Heart left ventricle (tissue), 16 donors: ENCODE measurements at regions not wholly inside any gene's neighbourhood (a gene's known extent, or its start where the extent isn't known, plus 50 kb on each side); places are given as distances from the start of the nearest gene placed in this dataset.
"Not testable (repeated sequence)": the region's sequence is repeated elsewhere in the genome, so short reads cannot be mapped to it uniquely, and the experiment has no call there.

Experiments
- ATAC-seq, 4 donors: fragments of 200-7000 bp; cut with Tn5 transposase; one replicate each; pipeline ENCODE4 v1.9.1; 2020 to 2022; ENCODE audit warnings: moderate library complexity in 4 of 4, mild to moderate bottlenecking in 3 of 4, moderate number of reproducible peaks in 1 of 4
- DNase-seq, 5 donors: peaks; one replicate each; pipeline ENCODE4 v3.0.0-alpha.2; 2020
- H3K27ac ChIP-seq, 12 donors: fragments of 200-600 bp; sonication (generic) in 4 of 12; one replicate each; pipeline versions ENCODE4 v1.5.0 to v1.8.0; 2016 to 2022; ENCODE audit warnings: mild to moderate bottlenecking in 2 of 12
- H3K27me3 ChIP-seq, 9 donors: fragments of 200-600 bp; sonication (generic) in 2 of 9; one replicate each; pipeline versions ENCODE4 v1.5.1 to v1.8.0; 2016 to 2022; ENCODE audit warnings: mild to moderate bottlenecking in 3 of 9
- H3K36me3 ChIP-seq, 9 donors: fragments of 200-600 bp; sonication (generic) in 2 of 9; one replicate each; pipeline versions ENCODE4 v1.5.0 to v1.8.0; 2018 to 2022; ENCODE audit warnings: mild to moderate bottlenecking in 2 of 9
- H3K4me1 ChIP-seq, 12 donors: fragments of 200-600 bp; sonication (generic) in 4 of 12; one replicate each; pipeline versions ENCODE4 v1.5.0 to v1.8.0; 2016 to 2022; ENCODE audit warnings: mild to moderate bottlenecking in 3 of 12
- H3K4me3 ChIP-seq, 12 donors: fragments of 200-600 bp; sonication (generic) in 4 of 12; one replicate each; pipeline versions ENCODE4 v1.5.0 to v1.8.0; 2017 to 2022; ENCODE audit warnings: mild to moderate bottlenecking in 9 of 12, moderate library complexity in 4 of 12
- H3K9me3 ChIP-seq, 12 donors: fragments of 200-600 bp; sonication (generic) in 4 of 12; one replicate each; pipeline versions ENCODE4 v1.5.0 to v1.8.0; 2016 to 2022; ENCODE audit warnings: mild to moderate bottlenecking in 1 of 12
- POLR2A ChIP-seq, 2 donors: fragments of 450-650 bp; IDR thresholded peaks; one replicate each; pipeline ENCODE4 v1.6.1; 2017; ENCODE audit warnings: antibody characterized with exemption in 2 of 2, mild to moderate bottlenecking in 2 of 2, moderate library complexity in 2 of 2
- WGBS, 4 donors: extraction: QIAGEN DNeasy Blood & Tissue Kit in 2 of 4; methylation state at CpG; one replicate each; pipeline versions ENCODE4 v1.1.5 to v1.1.7; 2013 to 2018; 5-methylcytosine and 5-hydroxymethylcytosine counted together
- intact Hi-C, 10 donors: fragments of 100-400 bp; cut with DNase I; formaldehyde crosslinking; loops; one replicate each; pipeline versions ENCODE4 v1.11.1 to v1.14.2; 2022
- TF ChIP-seq, protein P1 (sequence below), 12 donors: fragments of 200-600 bp; sonication (generic) in 4 of 12; IDR thresholded peaks; one replicate each; pipeline versions ENCODE4 v1.5.0 to v1.8.0; 2018 to 2022; ENCODE audit warnings: antibody characterized with exemption in 12 of 12, mild to moderate bottlenecking in 5 of 12
- donor health status: ischemic (EF 13 %, LVEDD 7.1; RV severe dilation, severe dysfunction).
- donor health status: healthy with polysubstance abuse.
- donor health status: DM: no; HTN: yes; CAD: no.
- donor health status: DM: no; HTN: no; CAD: no.
- donor health status: ischemic (EF 25% LVEDD 6.9; RV normal size, moderate dysfunction).
- donor health status: ischemic (EF 25% LVEDD 5.7; RV mildly dilated, moderate dysfunction).
- donor health status: healthy.
- donor health status: DM: yes; HTN: yes; CAD: no.
- donor health status: ischemic (EF 35%, LVEDD 5.7; RV mildly dilated, moderate dysfunction).
- donor health status: nonischemic (EF 11% LVEDD 7.7; RV severe dilation, severe dysfunction).
- donor health status: DM: yes; HTN: yes; CAD: no.
- donor health status: PGD.
- donor health status: ischemic (EF 29% LVEDD 5.4; RV normal size, mild dysfunction).
- donor health status: nonischemic (EF 23%, LVEDD 6.1; RV moderate dilation, normal function).

DNA sequence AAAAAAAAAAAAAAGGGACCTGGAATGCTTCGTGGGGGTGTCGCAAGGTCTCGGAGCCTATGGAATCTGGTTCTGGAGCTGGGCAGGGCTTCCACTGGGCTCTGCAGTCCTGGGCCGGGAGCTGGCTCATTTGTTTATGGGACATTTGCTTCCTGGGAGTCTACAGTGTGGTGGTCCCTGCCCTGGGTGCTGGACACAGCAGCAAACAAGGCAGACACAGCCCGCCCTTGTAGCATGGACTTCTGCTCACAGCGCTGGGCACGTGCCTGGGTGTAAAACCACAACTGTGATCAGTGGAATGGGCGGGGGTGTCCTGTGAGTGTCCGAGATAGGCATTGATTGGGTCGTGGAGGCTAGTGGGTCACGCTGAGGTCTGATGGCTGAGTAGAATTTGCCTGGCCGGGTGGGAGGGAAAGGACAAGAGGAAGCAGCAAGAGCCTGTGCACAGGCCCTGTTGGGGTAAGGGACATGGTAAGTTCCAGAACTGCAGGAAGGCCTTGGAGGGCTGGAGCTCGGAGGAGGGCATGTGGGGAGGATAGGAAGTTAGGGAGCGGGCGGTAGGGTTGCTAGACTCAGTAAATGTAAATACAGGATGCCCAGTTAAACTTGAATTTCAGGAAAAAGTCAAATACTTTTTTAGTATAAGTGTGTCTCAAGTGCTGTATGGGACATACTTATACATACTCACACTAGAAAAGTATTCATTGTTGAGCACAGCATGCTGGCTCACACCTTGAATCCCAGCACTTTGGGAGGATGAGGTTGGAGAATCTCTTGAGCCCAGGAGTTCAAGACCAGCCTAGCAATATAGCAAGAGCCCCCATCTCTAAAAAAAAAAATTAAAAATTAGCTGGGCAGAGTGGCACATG is 61.3 kb upstream of the PMEPA1 start:
- H3K36me3 ChIP-seq, result no peaks in the 10 kb centered on the region
- peaks cover 0 to 8% (median 0%) of the 10 kb centered on the region in 12 donors for H3K9me3 ChIP-seq
- no peak for TF ChIP-seq POLR2A (IDR thresholded peaks at IDR 0.05)
- TF ChIP-seq, protein P1, sequence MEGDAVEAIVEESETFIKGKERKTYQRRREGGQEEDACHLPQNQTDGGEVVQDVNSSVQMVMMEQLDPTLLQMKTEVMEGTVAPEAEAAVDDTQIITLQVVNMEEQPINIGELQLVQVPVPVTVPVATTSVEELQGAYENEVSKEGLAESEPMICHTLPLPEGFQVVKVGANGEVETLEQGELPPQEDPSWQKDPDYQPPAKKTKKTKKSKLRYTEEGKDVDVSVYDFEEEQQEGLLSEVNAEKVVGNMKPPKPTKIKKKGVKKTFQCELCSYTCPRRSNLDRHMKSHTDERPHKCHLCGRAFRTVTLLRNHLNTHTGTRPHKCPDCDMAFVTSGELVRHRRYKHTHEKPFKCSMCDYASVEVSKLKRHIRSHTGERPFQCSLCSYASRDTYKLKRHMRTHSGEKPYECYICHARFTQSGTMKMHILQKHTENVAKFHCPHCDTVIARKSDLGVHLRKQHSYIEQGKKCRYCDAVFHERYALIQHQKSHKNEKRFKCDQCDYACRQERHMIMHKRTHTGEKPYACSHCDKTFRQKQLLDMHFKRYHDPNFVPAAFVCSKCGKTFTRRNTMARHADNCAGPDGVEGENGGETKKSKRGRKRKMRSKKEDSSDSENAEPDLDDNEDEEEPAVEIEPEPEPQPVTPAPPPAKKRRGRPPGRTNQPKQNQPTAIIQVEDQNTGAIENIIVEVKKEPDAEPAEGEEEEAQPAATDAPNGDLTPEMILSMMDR (IDR thresholded peaks at IDR 0.05), result no peak
- peaks cover 0 to 3% (median 0%) of the 10 kb centered on the region in 9 donors for H3K27me3 ChIP-seq
- peaks cover 0 to 4% (median 0%) of the 10 kb centered on the region in 12 donors for H3K4me1 ChIP-seq
- H3K4me3 ChIP-seq, result no peak overlapping the region
- H3K27ac ChIP-seq, result no peak overlapping the region
- ATAC-seq (no peak), DNase-seq (no peak)
- intact Hi-C loops, result no loop called here
- WGBS, 4 donors, result 89 to 90% (median 90%) methylated on average over 15 of the region's 15 CpGs

DNA sequence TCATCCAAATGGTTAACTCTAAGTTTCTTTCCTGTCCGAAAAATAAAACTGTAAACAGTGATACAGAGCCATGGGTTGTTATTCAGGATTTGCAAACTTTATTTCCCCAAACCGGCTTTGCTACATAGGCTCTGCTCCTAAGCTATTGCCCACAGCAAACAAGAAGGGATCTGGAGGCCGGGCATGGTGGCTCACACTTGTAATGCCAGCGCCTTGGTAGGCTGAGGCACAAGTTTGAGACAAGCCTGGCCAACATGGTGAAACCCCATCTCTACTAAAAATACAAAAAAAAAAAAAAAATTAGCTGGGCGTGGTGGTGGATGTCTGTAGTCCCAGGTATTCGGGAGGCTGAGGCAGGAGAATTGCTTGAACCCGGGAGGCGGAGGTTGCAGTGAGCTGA is 60.6 kb upstream of the PMEPA1 start:
- H3K9me3 ChIP-seq, result peaks cover 0 to 11% (median 0%) of the 10 kb centered on the region in 12 donors
- intact Hi-C loops, ATAC-seq, H3K27ac ChIP-seq, H3K27me3 ChIP-seq, H3K36me3 ChIP-seq, DNase-seq, H3K4me1 ChIP-seq, H3K4me3 ChIP-seq: not testable (repeated sequence)
- 93 to 96% (median 95%) methylated on average over 8 of the region's 8 CpGs for whole genome bisulfite sequencing, 4 donors

DNA sequence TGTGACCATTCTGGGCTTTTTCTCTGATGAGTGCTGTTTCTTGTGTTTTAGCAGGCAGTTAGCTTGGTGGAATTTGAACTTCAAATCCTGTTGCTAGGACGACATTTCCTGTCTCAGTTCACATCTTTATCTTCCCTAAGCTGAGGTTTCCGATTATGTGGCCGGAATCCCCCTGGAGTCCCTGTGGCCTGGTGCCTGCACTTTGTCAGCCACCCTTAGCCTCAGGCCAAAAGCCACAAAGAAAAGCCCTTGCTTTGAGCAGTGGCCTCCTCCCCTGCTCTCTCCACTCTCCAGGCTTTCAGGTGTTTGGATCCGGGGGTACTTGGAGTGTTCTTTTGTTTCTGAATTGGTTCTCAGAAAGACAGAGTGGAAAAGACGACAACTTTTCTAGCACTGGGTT is 59.9 kb upstream of the PMEPA1 start:
- H3K27ac ChIP-seq, result no peak overlapping the region
- DNase-seq (no peak), ATAC-seq (peak in 1 of 4 donors; percentile 56)
- peaks cover 0 to 4% (median 0%) of the 10 kb centered on the region in 12 donors for H3K4me1 ChIP-seq
- peaks cover 0 to 3% (median 0%) of the 10 kb centered on the region in 9 donors for H3K27me3 ChIP-seq
- H3K36me3 ChIP-seq, result no peaks in the 10 kb centered on the region
- 49 to 54% (median 52%) methylated on average over 5 of the region's 5 CpGs for WGBS, 4 donors
- H3K4me3 ChIP-seq, result no peak overlapping the region
- peaks cover 0 to 17% (median 0%) of the 10 kb centered on the region in 12 donors for H3K9me3 ChIP-seq
- intact Hi-C loops, result no loop called here
- TF ChIP-seq, protein P1 (IDR thresholded peaks at IDR 0.05), result no peak
- no peak for TF ChIP-seq POLR2A (IDR thresholded peaks at IDR 0.05)

DNA sequence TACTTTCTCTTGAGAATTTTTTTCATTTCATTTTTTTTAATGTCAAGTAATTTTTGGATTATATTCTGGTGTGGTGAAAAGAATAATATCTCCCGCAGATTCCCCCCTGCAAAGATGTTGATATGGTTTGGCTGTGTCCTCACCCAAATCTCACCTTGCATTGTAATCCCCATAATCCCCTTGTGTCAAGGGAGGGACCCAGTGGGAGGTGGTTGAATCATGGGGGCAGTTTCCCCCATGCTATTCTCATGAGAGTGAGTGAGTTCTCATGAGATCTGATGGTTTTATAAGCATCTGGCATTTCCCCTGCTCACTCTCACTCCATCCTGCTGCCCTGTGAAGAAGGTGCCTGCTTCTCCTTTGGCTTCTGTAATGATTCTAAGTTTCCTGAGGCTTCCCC is 58.7 kb upstream of the PMEPA1 start:
- intact Hi-C loops, result no loop called here
- 86 to 96% (median 91%) methylated on average over 1 of the region's 1 CpG for WGBS, 4 donors
- TF ChIP-seq, protein P1 (IDR thresholded peaks at IDR 0.05), result no peak
- TF ChIP-seq POLR2A (IDR thresholded peaks at IDR 0.05), result no peak
- no peak for DNase-seq
- peaks cover 0 to 29% (median 0%) of the 10 kb centered on the region in 12 donors for H3K9me3 ChIP-seq
- H3K27ac ChIP-seq, result no peak overlapping the region
- no peak for ATAC-seq
- H3K4me1 ChIP-seq, result peaks cover 0 to 4% (median 0%) of the 10 kb centered on the region in 12 donors
- no peak overlapping the region for H3K4me3 ChIP-seq
- H3K36me3 ChIP-seq, result no peaks in the 10 kb centered on the region
- peaks cover 0 to 3% (median 0%) of the 10 kb centered on the region in 9 donors for H3K27me3 ChIP-seq
